GM21529 (cell line): ENCODE measurements at regions not wholly inside any gene's neighbourhood (a gene's known extent, or its start where the extent isn't known, plus 50 kb on each side); places are given as distances from the start of the nearest gene placed in this dataset.
A peak's percentile ranks its signal among the peaks of the same experiment; 100 is the strongest.

Experiments
- ATAC-seq: cut with Tn5 transposase; IDR thresholded peaks from one replicate; pipeline ENCODE4 v1.9.1; 2021; ENCODE audit not compliant: unreplicated experiment

- no peak for ATAC-seq
Observed at GRCh38 chr2:176753205-176753604, 459.4 kb upstream of the HNRNPA3 start.

- no peak for ATAC-seq
Observed at GRCh38 chr2:176753752-176754474, 458.7 kb upstream of the HNRNPA3 start.

GRCh38 chr2:176755537-176756135, 457.0 kb upstream of the HNRNPA3 start:
- ATAC-seq, result no peak

GRCh38 chr2:176758426-176758825, 454.2 kb upstream of the HNRNPA3 start:
- ATAC-seq, result no peak

GRCh38 chr2:176760439-176760838, 452.2 kb upstream of the HNRNPA3 start:
- no peak for ATAC-seq

GRCh38 chr2:176763130-176763529, 449.5 kb upstream of the HNRNPA3 start:
- ATAC-seq, result no peak

- peak; percentile 76 for ATAC-seq
Observed at GRCh38 chr2:176763851-176764404, 448.7 kb upstream of the HNRNPA3 start.

GRCh38 chr2:176764921-176765320, 447.7 kb upstream of the HNRNPA3 start:
- no peak for ATAC-seq

GRCh38 chr2:176766005-176766404, 446.6 kb upstream of the HNRNPA3 start:
- no peak for ATAC-seq

GRCh38 chr2:176768185-176768584, 444.4 kb upstream of the HNRNPA3 start:
- ATAC-seq, result no peak

GRCh38 chr2:176769021-176769420, 443.6 kb upstream of the HNRNPA3 start:
- no peak for ATAC-seq

GRCh38 chr2:176769499-176770370, 442.9 kb upstream of the HNRNPA3 start:
- ATAC-seq, result no peak

GRCh38 chr2:176772816-176773215, 439.8 kb upstream of the HNRNPA3 start:
- ATAC-seq, result no peak

- ATAC-seq, result no peak
Observed at GRCh38 chr2:176774766-176775451, 437.7 kb upstream of the HNRNPA3 start.

GRCh38 chr2:176777262-176777661, 435.3 kb upstream of the HNRNPA3 start:
- no peak for ATAC-seq

GRCh38 chr2:176779917-176780316, 432.7 kb upstream of the HNRNPA3 start:
- no peak for ATAC-seq

- no peak for ATAC-seq
Observed at GRCh38 chr2:176780348-176780747, 432.2 kb upstream of the HNRNPA3 start.

GRCh38 chr2:176781570-176782217, 430.9 kb upstream of the HNRNPA3 start:
- ATAC-seq, result no peak

GRCh38 chr2:176784633-176785200, 427.9 kb upstream of the HNRNPA3 start:
- no peak for ATAC-seq

- ATAC-seq, result no peak
Observed at GRCh38 chr2:176789751-176790150, 422.8 kb upstream of the HNRNPA3 start.
